HepG2 (cell line): ENCODE measurements at regions not wholly inside any gene's neighbourhood (a gene's known extent, or its start where the extent isn't known, plus 50 kb on each side); places are given as distances from the start of the nearest gene placed in this dataset.
"Not testable (repeated sequence)": the region's sequence is repeated elsewhere in the genome, so short reads cannot be mapped to it uniquely, and the experiment has no call there.

Source experiments
- ATAC-seq: fragments of 200-7000 bp; cut with Tn5 transposase; 3 replicates; pipeline ENCODE4 v1.9.1; 2020; ENCODE audit warnings: mild to moderate bottlenecking, moderate library complexity
- BruUV-seq: library from RNA; stranded (reverse); fragments of 400-500 nt; replicated peaks from 2 replicates; lab custom pipeline; 2021; lab: Mats Ljungman, UMichigan
- CTCF ChIA-PET: fragments of 300-600 bp; formaldehyde crosslinking; extraction: SDS; loops from one replicate; lab custom pipeline; 2021; ENCODE audit warnings: low total read pairs, inconsistent platforms, low intra/inter-chr PET ratio; lab: Yijun Ruan, JAX
- POLR2A ChIA-PET: fragments of 350-600 bp; sonication (Branson Sonifier 250); formaldehyde crosslinking; loops from one replicate; lab custom pipeline; 2020; ENCODE audit warnings: antibody characterized with exemption, inconsistent platforms; lab: Yijun Ruan, JAX
- DNase-seq: peaks from one replicate; pipeline ENCODE4 v3.0.0-alpha.2; 2015; ENCODE audit warnings: low spot score
- FAIRE-seq: peaks from 3 replicates; lab custom pipeline; 2011; peaks lifted over from hg19 to GRCh38; lab: Jason Lieb, UNC
- H2AFZ ChIP-seq: one replicate; pipeline ENCODE4 v1.6.1; 2011; ENCODE audit warnings: low read length, inconsistent platforms
- H3K27ac ChIP-seq: fragments of 300-600 bp; 3 replicates; pipeline ENCODE4 v1.8.0; 2011; ENCODE audit warnings: mixed run types, mild to moderate bottlenecking, mixed read lengths, low read length, inconsistent platforms; ENCODE audit not compliant: insufficient read depth; ENCODE audit errors: extremely low read length
- H3K27me3 ChIP-seq, 2 experiments: fragments of 200-600 bp in 1 of 2; 2 replicates in 1 of 2; 3 replicates in 1 of 2; pipeline versions ENCODE4 v1.6.0 to v1.8.0; 2011; ENCODE audit warnings: low read length in 2 of 2, mild to moderate bottlenecking in 2 of 2, moderate library complexity in 2 of 2, inconsistent platforms in 1 of 2; ENCODE audit not compliant: insufficient read depth in 2 of 2, control insufficient read depth in 1 of 2
- H3K36me3 ChIP-seq, 2 experiments: fragments of 200-600 bp in 1 of 2; replicated peaks in 1 of 2; 2 replicates in 1 of 2; 3 replicates in 1 of 2; pipeline versions ENCODE4 v1.5.1 to v1.8.0; 2011; ENCODE audit warnings: low read length in 2 of 2, inconsistent platforms in 1 of 2; ENCODE audit not compliant: insufficient read depth in 2 of 2, control insufficient read depth in 1 of 2
- H3K4me1 ChIP-seq: 2 replicates; pipeline ENCODE4 v1.5.1; 2012; ENCODE audit warnings: low read length, inconsistent platforms; ENCODE audit not compliant: insufficient read depth
- H3K4me2 ChIP-seq: 2 replicates; pipeline ENCODE4 v1.6.0; 2011; ENCODE audit warnings: low read depth, low read length, inconsistent platforms
- H3K4me3 ChIP-seq, 3 experiments: fragments of 200-600 bp in 1 of 3; sonication (generic), shearing (Covaris generic) in 1 of 3; replicated peaks in 1 of 3; 2 replicates each; pipeline ENCODE4 v1.5.1; 2011 to 2016; ENCODE audit warnings: low read length in 3 of 3, inconsistent platforms in 2 of 3, low read depth in 2 of 3, mild to moderate bottlenecking in 2 of 3, control low read depth in 1 of 3, mixed read lengths in 1 of 3; ENCODE audit not compliant: insufficient read depth in 1 of 3
- H3K79me2 ChIP-seq: one replicate; pipeline ENCODE4 v1.6.1; 2011; ENCODE audit warnings: low read length, inconsistent platforms; ENCODE audit not compliant: insufficient read depth
- H3K9ac ChIP-seq: 2 replicates; pipeline ENCODE4 v1.6.0; 2011; ENCODE audit warnings: mild to moderate bottlenecking, low read depth, low read length, inconsistent platforms; ENCODE audit not compliant: insufficient read depth
- H3K9me3 ChIP-seq: 2 replicates; pipeline ENCODE4 v1.5.1; 2012; ENCODE audit warnings: mild to moderate bottlenecking, low read length
- H4K20me1 ChIP-seq: 2 replicates; pipeline ENCODE4 v1.6.0; 2011; ENCODE audit warnings: inconsistent platforms, mild to moderate bottlenecking, low read length, moderate library complexity; ENCODE audit not compliant: insufficient read depth
- HNF4G ChIP-seq, 2 experiments: sonication (generic) in 1 of 2; formaldehyde crosslinking in 1 of 2; IDR thresholded peaks; 2 replicates each; pipeline versions ENCODE4 v1.4.0 to v1.6.1; 2011 to 2020; ENCODE audit warnings: borderline replicate concordance in 2 of 2, low read depth in 2 of 2, mild to moderate bottlenecking in 2 of 2, low read length in 1 of 2, missing genetic modification reagents in 1 of 2, moderate library complexity in 1 of 2
- MAF1 ChIP-seq: sonication (generic); formaldehyde crosslinking; IDR thresholded peaks from 2 replicates; pipeline ENCODE4 v1.5.0; 2020; ENCODE audit warnings: missing genetic modification reagents, borderline replicate concordance
- ZNF441 ChIP-seq: sonication (generic); formaldehyde crosslinking; IDR thresholded peaks from 2 replicates; pipeline ENCODE4 v1.7.0; 2021; ENCODE audit warnings: missing genetic modification reagents, borderline replicate concordance
- WGBS: methylation state at CpG from one replicate; pipeline ENCODE4 v1.1.6; 2017; ENCODE audit warnings: low lambda C conversion rate; 5-methylcytosine and 5-hydroxymethylcytosine counted together
- in situ Hi-C: cut with HindIII; loops from 2 replicates; pipeline ENCODE4 v1.10.0; 2017; ENCODE audit warnings: low pct_unique_long_range_greater_than_20kb; ENCODE audit not compliant: extremely low pct_ligation_motif_present
- intact Hi-C: fragments of 100-400 bp; cut with micrococcal nuclease; formaldehyde crosslinking; loops from one replicate; pipeline ENCODE4 v1.10.0; 2022; ENCODE audit not compliant: unreplicated experiment

GRCh38 chr11:89633135-89633705, 76.9 kb upstream of the TRIM77 start (continued):
- TF ChIP-seq HNF4G (IDR thresholded peaks at IDR 0.05; ENCODE audit: borderline replicate concordance, low read depth, low read length) (no peak), HNF4G (CRISPR knock-in tag; IDR thresholded peaks at IDR 0.05; ENCODE audit: borderline replicate concordance, low read depth) (no peak), ZNF441 (no peak), MAF1 (CRISPR knock-in tag) (no peak)

DNA sequence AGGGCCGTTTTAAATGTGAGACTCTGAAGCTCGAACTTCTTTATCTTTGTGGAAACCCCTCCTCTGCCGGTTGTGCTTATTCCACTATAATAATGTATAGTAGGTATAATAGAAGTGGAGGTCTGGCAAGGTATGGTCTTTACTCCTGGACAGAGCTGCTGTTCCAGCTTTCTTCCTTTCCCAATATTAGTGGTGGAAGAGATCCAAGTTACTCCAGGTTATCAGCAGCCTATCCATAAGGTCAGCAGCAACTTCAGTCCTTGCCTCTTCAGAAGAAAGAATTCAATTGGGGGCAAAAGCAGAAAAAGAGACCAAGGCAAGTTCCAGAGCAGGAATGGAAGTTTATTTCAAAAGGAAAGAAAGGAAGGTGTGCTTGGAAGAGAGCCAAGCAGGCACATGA, 69.3 kb upstream of the TRIM77 start:
- not testable (repeated sequence) for H2AFZ ChIP-seq

GRCh38 chr11:89648232-89648631, 61.9 kb upstream of the TRIM77 start:
- in situ Hi-C loops, H3K27ac ChIP-seq, DNase-seq, CTCF ChIA-PET, H3K4me2 ChIP-seq, H4K20me1 ChIP-seq, H3K4me1 ChIP-seq, intact Hi-C loops, BruUV-seq, H3K27me3 ChIP-seq, H2AFZ ChIP-seq, H3K79me2 ChIP-seq, FAIRE-seq, H3K9me3 ChIP-seq, H3K36me3 ChIP-seq, H3K9ac ChIP-seq, POLR2A ChIA-PET, ATAC-seq, H3K4me3 ChIP-seq: not testable (repeated sequence)
- WGBS: 3% methylated on average over 1 of the region's 1 CpG

More for the DNA sequence above, 69.3 kb upstream of the TRIM77 start:
- DNase-seq, H3K4me3 ChIP-seq, H3K9ac ChIP-seq, H3K36me3 ChIP-seq, H3K4me2 ChIP-seq, ATAC-seq, FAIRE-seq, POLR2A ChIA-PET, in situ Hi-C loops, CTCF ChIA-PET, intact Hi-C loops, H3K9me3 ChIP-seq, H3K27ac ChIP-seq, BruUV-seq, H3K27me3 ChIP-seq, H3K4me1 ChIP-seq, H4K20me1 ChIP-seq, H3K79me2 ChIP-seq: not testable (repeated sequence)
- 4% methylated on average over 3 of the region's 3 CpGs for WGBS

DNA sequence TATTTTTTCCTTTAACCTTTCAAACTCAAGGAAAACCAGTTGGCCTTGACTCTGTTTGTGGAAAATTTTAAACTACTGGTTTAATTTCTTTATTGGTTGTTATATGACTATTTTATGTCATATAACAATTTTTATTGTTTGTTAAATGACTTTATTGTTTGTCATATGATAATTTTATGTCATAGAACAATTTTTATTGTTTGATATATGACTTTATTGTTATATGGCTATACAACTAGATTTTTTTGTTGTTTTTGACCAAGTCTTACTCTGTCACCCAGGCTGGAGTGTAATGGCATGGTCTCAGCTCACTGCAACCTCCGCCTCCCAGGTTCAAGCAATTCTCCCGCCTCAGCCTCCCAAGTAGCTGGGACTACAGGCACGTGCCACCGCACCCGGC, 61.1 kb upstream of the TRIM77 start:
- H3K27ac ChIP-seq, H3K9me3 ChIP-seq, intact Hi-C loops, H3K4me3 ChIP-seq, H3K9ac ChIP-seq, in situ Hi-C loops, H3K36me3 ChIP-seq, H3K79me2 ChIP-seq, H4K20me1 ChIP-seq, CTCF ChIA-PET, POLR2A ChIA-PET, BruUV-seq, H3K27me3 ChIP-seq, ATAC-seq, FAIRE-seq, DNase-seq, H3K4me1 ChIP-seq, H3K4me2 ChIP-seq, H2AFZ ChIP-seq: not testable (repeated sequence)
- WGBS: 64% methylated on average over 5 of the region's 5 CpGs

- CTCF ChIA-PET, H3K27me3 ChIP-seq, ATAC-seq, POLR2A ChIA-PET, H3K4me1 ChIP-seq, H3K9me3 ChIP-seq, H3K4me2 ChIP-seq, DNase-seq, FAIRE-seq, H3K9ac ChIP-seq, BruUV-seq, intact Hi-C loops, H3K27ac ChIP-seq, H3K4me3 ChIP-seq, H3K36me3 ChIP-seq, in situ Hi-C loops, H4K20me1 ChIP-seq, H3K79me2 ChIP-seq, H2AFZ ChIP-seq: not testable (repeated sequence)
- WGBS: 2% methylated on average over 2 of the region's 2 CpGs
Measured at GRCh38 chr11:89654669-89655068, 55.4 kb upstream of the TRIM77 start.
